ENCODE measurements at regions not wholly inside any gene's neighbourhood (a gene's known extent, or its start where the extent isn't known, plus 50 kb on each side); places are given as distances from the start of the nearest gene placed in this dataset.

DNA sequence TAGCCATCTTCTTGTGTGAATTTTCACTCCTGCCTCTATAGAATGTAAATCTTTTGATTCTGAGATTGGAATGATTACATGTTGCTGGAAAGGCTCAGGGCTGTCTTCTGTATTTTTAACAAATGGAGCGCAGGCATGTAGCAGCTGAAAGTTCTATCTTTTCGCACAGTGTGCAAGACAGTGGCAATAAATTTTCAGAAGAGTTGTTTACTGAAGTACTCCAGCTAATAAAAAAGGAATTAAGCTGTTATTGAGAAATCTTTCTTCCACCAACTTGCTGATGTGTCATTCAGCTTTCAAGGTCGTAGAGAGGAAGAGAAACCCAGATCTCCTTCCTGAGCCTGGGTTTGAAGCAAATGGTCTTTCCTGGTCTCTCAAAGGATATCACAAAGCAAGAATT, 122.0 kb upstream of the PUDP start:
- DNase-seq = no peak

DNA sequence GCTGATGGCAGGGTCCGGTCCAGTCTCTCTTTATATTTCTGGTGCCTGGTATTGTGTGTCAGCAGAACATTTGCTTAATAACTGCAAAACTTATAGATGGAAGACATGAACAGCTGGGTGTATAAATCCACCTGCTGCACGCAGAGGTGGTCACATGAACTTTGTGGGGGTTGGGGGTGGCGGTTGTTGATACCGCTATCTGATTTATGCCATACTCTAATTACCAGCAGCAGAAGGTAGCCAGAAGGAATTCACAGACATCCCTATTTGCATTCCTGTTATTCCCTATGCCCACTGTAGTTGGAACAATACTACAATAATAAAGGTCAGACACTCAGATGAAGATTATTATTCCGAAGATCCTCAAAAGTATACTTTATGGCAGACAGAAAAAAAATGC, 121.6 kb upstream of the PUDP start:
- no peak for DNase-seq

DNA sequence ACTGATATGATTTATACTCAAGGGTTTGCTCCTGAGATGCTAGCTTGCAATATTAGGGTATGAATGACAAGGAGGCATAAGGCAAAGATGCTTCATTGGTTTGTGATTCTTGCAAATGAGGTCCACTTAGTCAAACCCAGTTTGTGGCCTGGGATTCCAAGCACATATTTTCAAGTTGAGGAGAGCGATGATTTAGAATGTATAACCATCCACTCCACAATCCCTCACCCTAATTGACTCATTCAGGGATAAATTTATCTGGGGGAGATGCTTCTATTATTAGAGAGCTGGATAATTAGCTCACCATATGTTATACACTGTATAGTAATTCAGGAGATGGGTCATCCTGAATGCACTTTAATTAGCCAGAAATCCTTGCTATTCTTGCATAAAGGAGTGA, 118.3 kb upstream of the PUDP start:
- DNase-seq = no peak

DNA sequence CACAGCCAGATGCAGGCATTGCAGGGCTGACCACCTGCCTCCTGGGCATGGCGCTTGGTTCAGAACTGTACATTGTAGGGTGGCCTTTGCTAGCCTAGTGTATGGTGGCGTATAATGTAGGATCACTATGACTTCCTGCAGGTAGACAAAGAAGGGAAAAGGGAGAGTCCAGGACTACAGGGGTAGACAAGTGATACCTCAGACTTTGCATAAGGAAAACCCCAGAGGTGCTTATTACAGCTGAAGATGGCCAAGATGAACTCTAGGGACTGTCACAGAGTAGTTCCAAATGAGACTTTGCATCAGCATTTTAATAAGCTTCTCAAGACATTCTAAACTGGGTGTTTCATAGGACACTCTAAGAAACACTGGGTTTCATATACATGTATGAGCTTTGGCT, 116.4 kb upstream of the PUDP start:
- no peak for DNase-seq

DNA sequence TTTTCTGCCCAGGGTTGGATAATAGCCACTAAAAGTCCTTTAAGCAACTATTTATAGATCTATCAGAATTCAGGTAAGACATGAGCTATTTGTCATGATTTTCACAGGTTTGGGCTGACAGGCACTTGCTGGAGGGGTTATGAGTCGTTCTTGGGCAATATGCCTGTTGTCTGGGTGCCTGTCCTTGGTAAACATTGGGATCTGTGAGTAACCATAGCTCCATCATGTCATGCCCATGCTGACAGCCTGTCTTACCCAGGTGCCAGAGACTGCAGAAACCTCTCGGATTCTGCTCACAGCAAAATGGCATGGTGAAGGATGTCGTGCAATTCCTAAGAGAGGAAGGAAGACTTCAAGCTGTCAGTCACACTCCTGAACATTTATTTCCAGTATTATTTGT, 116.0 kb upstream of the PUDP start:
- no peak for DNase-seq

DNA sequence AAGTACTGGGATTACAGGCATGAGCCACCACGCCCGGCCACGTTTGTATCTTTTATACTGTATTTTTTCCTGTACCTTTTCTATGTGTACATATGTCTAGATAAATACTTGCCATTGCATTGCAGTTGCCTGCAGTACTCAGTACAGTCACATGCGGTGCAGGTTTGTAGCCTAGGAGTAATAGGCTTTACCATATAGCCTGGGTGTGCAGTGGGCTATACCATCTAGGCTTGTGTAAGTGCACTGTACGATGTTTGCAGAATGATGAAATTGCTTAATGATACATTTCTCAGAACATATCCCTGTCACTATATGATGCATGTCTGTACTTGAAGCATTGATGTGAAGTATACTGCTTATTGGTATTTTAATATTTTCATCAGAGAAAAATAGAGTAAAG, 115.4 kb upstream of the PUDP start:
- DNase-seq = no peak

DNA sequence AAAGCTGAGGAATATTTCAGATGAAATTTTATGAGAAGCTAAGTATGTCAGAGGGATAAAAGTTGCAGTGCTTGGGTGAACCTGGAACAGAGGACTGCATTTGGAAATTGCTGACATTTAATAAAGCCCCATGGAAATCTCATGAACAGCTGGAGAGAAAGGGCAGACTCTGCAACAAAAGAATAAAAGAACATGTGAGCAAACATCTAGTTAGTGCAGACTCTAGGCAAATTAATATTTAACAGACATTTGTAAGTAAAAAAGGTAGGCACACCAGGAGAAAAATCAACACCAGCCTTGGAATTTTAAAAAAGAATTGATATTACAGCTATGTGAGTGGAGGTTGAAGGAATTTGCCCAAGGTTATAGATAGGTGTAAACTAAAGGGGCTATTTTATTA, 114.6 kb upstream of the PUDP start:
- DNase-seq = no peak

DNA sequence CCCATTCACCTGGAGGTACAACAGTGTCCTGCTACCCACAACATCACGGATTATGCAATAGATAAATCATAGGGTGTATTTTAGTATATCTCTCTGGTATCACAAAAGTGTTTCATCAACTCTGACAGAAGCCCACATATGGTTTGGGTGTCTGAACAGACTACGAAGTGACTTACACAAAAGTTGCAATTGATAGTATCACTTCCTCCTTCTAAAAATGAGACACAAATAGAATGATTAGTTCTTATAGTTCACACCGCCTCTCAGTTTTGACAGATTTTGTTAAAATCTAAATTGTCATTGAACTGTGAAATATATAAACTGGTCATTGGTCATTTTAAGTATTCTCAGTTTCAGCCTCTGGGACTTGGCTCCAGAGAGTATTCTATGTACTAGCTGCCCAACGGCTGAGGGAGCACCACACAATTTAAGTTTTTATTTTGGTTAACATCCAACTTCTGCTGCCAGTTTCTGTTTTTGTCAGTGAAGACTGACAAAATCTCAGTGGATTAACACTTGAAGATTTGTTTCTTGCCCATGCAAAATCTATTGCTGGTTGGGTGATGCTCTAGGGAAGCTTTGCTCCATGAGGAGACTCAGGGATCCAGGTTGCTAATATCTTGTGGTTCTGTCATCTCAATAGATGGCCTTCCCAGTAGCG, 113.8 kb upstream of the PUDP start:
- DNase-seq = no peak

DNA sequence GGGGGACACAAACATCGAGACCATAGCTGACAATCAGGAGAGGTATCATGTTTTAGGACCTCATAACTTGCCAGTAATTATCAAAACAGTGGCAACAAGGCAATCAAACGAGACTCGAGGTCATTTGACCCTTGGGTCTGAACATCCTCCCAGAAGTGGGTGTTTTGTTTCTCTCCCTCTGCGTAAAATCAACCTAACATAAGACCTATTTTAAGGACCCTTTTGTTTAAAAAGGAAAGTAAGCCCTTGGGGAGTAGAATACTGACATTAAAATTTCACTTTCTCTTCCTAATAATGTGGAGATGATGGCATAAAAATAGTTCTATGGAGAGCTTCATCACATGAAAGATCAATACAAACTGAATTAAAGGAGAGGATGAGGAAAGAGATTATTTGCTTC, 106.2 kb upstream of the PUDP start:
- no peak for DNase-seq

DNA sequence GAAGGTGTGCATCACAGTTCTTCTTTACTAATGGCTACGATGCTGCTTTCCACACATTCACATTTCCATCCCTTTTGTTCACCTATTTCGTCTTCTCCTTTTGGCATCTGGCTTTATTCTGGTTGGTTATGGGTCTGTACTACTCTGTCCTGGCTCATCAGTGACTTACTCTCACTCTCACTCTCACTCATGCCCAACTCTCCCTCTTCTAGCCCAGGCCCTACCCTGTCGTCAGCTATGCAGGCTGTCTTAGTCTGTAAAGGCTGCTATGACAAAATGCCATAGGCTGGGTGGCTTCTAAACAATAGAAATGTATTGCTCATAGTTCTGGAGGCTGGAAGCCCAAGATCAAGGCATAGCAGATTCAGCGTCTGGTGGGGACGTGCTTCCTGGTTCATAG, 105.6 kb upstream of the PUDP start:
- DNase-seq = no peak

DNA sequence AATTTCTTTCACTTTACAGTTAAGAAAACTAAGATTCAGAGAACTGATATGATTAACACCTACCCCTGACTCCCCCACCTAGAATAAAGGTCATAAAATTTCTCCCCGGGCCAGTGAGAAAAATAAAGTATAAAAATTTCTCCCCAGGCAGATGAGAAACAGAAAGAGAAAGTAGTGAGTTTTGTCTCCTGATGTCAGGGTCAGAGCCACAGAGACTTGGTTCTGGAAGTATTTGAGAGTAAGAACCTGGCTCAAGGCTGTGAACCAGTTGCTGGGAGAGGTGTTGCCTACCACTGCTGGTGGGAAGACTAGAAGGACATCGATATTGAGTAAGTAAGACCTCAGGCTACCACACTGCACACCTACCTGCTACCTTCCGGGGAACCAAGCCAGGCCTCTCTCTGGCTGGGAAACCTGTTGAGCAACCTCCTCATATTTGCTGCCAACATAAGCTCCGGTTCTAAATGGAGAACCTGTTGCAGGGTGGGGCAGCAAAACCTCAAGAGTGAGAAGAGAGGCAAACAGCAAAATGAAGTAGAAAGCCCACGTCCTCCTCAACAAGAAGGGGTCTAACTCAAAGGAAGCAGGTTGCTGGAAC, 104.2 kb upstream of the PUDP start:
- no peak for DNase-seq

DNA sequence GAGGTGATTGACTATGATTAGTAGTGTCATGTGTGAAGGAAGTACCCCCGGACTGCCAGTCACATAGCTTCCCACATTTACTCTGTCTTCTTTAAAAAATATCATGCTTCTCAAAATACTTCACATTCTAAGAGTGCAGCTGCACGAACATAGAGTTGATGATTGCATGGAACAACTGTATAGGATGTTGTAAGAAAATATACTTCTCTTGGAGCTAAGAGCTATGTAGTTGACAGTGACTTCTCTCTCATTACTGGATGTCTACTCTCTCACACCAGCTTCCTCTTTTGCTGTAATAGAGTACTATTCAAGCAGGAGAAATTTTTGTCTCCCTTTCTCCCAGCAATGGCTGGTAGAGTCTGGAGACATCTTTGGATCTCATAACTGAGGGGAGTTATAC, 99.4 kb upstream of the PUDP start:
- no peak for DNase-seq

DNA sequence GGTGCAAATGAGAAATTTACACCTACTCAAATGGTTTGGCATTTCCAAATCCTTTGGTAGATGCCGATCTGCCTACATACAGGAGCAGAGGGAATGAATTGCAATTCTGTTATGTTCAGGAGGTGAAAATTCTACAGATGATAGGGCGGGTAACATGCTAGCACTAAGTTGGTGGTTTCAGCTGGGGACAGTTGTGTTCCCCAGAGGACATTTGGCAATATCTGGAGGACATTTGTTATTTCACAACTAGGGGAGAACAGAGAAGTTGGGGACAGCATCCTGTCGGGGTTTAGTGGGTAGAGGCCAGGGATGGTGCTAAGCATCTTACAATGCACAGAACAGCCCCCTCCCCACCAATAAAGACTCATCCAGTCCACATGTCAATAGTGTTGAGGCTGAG, 96.5 kb upstream of the PUDP start:
- no peak for DNase-seq

DNA sequence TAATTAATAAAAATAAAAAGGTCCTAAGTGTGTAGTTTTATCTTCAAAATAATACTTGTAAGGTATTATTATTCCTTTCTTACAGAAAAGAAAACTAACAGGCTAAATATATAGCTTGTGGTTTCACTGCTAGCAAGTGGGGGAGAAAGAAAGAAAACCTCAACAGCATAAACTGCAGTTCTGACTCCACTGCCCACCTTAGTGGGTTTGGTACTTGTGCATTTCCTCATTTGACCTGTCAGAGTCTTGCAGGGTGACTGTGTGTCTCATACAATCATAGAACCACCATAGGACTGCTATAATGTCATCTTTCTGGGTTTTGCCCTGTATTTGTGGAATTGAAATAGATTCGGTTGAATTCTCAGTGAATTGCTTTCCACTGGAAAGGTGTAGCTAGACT, 94.7 kb upstream of the PUDP start:
- no peak for DNase-seq

DNA sequence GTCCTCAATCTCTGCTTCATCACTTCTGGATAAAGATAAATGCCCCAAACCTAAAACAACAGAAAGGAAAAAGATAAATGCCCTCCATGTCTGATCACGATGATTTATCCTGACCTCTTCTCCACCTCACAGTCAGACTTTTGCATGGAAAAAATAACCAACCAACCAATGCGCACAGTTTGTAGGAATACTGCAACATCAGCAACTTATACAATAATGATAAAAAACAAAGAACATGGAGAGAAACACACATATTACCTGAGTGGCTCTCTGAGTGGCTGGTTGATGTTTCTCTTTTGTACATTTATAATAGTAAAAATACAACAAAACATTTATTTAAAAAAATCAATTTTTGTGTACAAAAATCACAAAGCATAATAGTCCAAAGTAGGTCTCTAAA, 93.0 kb upstream of the PUDP start:
- DNase-seq = no peak

DNA sequence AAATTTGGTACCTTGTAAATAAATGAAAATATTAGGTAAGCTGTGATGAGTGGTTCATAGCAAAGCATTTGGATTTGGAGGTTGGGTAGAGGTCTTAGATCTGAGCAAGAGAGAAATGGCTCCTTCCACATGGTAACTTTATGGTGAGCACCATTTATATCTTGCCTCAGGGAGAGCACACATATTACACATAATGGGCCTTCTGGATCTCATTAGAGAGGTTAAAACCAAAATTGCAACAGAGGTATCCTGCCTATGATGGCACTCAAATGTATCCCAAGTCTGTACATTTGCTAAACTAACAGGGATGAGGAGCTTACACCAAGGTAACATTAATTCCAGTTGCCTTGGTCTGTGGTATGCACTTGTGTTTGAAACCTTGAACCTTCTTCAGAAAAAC, 87.1 kb upstream of the PUDP start:
- no peak for DNase-seq

DNA sequence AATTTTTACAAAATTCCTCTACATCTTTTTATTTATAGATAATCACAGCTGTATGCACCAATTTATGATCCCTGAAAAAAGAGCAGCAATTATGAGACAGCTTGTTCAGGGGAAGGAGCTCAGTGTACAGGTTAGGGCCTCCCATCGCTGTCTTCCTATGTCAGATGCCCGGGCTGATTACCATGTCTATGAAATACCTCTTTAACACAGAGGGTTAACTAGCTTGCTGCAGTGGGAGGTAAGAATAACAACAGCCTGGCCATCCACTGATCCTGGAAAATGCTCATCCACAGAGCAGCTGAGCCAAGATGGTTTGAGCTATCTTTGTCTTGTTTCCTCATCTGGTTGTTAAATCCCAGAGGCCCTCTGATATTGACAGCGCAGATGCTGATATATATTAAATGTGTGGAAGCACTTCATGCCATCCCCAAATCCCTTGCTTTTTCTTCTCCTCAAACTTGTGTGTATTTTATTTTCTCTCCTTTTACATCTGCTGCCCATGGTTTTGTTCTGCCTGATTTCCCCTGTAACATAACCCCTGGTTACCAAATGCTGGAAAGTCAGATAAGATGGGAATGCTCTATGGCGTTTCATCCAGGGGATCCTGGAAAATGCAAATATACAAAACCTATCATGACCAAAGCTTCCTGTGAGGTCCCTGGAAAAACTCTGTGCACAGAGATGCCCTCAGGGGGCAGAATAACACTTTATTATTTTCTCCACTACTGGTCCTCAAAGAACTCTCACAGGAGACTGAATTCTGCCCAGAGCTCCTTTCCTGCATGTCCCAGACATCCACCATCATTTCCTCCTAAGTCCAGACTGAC, 85.8 kb upstream of the PUDP start:
- no peak for DNase-seq

DNA sequence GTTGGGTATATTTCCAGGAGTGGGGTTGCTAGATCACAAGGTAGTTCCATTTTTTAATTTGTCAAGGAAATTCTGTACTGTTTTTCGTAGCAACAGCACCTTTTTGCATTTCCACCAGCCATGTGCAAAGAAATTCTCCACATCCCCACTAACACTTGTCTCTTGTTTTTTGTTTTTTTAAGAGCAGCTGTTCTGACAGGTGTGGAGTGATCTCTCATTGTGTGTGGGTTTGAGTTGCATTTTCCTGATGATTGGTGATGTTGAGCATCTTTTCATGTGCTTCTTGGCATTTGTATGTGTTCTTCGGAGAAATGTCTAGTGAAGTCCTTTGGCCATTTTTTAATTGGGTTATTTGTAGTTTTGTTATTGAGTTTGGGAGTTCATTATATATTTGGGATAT, 80.3 kb upstream of the PUDP start:
- DNase-seq = no peak

DNA sequence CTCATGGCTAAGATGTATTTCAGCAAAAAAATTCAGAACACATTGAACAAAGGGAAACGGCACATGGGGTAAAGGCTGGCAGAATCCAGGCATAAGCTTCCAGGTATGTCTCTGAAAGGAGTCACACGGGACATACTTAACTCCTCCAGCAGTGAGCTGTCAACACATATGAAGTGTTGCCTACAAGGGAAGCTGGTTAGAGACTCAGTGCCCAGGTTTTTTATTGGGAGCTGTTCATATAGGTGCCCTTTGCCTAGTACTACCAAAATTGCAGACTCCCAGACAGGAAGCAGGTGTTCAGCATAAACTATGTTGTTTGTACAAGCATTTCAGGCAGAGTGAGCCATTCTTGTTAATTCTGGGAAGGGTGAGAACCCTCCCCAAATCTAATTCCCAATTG, 77.4 kb upstream of the PUDP start:
- DNase-seq = no peak

DNA sequence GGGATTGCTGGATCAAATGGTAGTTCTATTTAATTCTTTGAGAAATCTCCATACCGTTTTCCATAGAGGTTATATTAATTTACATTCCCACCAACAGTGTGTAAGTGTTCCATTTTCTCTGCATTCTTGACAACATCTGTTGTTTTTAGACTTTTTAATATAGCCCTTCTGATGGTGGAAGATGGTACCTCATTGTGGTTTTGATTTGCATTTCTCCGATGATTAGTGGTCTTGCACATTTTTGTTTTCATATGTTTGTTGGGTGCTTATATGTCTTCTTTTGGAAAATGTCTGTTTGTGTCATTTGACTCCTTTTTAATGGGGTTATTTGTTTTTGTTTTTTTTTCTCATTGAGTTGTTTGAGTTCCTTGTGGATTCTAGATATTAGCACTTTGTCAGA, 75.3 kb upstream of the PUDP start:
- no peak for DNase-seq

DNA sequence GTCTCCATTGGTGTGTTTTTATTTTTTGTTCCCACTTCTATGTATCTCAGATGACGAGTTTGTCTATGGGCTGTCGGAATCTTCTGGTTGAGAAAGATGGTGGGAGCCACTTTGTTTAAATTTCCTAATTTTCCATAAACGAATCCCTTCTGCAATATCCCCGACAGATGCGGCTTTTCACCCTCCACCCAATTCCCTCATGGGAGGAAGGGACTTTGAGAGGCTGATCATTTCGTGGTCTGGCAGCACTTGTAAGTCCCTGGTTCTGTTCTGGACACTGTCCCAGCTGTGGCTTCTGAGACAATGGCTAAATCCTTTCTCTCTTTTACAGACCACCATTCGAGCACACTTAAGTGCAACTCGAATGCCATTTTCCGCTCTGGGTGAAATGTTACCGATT, 72.2 kb upstream of the PUDP start:
- DNase-seq = no peak

DNA sequence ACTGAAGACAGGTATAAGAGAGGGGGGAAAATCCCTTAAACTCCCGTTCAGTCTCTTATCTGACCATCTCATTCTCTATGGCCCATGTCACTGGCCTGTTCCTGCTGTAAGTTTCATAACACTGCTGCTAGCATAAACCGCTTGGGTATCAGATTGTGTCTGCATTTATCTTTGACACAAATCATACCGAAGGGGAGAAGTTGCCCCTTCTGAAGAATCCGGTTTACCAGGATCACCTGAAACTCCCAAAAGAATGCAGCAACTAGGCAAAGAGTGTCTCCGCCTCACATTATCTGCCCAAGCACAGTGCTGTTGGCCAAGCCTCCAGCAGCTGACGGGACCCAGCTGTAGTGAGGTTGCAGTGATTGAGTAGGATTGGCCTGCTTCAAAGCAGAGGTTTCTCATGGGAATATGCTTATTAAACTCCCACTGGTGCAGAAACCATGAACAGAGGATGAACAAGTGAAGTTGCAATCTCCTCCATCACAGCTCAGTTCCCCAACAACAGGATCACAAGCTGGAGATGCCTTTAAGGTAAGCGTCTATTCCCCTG, 71.3 kb upstream of the PUDP start:
- DNase-seq = no peak

DNA sequence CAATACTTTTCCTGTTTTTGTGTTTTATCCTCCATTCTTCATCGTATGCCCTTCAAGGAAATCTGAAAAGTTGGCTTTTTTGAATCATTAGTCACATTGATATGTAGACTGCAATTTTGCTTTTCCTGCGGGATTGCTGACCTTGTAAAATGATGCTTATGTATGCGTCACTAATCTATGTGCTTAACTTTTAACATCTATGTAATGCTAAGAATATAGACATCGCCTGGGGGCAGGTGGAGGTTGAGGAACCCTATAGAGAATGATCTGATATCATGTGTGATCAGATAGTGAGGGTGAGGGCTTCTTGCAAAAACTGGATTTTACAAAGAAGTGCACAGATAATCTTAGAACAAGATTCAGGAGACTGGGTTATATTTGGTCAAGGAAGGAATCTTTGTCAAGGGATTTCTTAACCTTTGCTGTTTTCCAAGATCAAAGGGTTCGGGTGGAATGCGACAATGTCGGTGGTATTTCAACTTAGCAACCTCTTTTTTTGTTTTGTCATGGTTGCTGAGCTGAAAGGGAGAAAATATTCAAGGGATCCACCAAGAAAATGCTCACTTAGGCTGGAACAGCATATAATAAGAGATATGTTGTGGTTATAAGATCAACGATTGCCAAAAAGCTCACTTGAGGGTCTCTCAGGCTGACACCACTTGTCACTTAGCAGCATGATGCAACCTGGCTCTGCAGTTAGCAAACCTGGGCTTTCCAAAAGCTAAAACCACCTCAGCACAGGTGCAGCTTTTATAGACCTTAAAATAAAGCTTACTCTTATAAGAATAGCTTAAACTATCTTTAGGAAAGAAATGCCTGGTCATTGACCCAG, 70.6 kb upstream of the PUDP start:
- no peak for DNase-seq
